ENCODE measurements at regions not wholly inside any gene's neighbourhood (a gene's known extent, or its start where the extent isn't known, plus 50 kb on each side); places are given as distances from the start of the nearest gene placed in this dataset.

GRCh38 chr2:172333978-172334330, 93.4 kb upstream of the ITGA6 start:
- TF ChIP-seq EZH2 (IDR thresholded peaks at IDR 0.05; ENCODE audit: borderline replicate concordance, low read depth, low read length, poor library complexity, severe bottlenecking): no peak
- TF ChIP-seq, protein P1, sequence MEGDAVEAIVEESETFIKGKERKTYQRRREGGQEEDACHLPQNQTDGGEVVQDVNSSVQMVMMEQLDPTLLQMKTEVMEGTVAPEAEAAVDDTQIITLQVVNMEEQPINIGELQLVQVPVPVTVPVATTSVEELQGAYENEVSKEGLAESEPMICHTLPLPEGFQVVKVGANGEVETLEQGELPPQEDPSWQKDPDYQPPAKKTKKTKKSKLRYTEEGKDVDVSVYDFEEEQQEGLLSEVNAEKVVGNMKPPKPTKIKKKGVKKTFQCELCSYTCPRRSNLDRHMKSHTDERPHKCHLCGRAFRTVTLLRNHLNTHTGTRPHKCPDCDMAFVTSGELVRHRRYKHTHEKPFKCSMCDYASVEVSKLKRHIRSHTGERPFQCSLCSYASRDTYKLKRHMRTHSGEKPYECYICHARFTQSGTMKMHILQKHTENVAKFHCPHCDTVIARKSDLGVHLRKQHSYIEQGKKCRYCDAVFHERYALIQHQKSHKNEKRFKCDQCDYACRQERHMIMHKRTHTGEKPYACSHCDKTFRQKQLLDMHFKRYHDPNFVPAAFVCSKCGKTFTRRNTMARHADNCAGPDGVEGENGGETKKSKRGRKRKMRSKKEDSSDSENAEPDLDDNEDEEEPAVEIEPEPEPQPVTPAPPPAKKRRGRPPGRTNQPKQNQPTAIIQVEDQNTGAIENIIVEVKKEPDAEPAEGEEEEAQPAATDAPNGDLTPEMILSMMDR (conservative IDR thresholded peaks at IDR 0.05; ENCODE audit: low read depth, low read length): no peak
- Histone ChIP-seq H3K4me3 (ENCODE audit: low read depth, low read length, poor library complexity, severe bottlenecking) (no peak overlapping the region), H3K27me3 (replicated peaks; ENCODE audit: insufficient read depth, low read depth, low read length, poor library complexity) (peaks cover 24% of the 10 kb centered on the region), H3K9me3 (ENCODE audit: low read depth, low read length, poor library complexity, severe bottlenecking) (no peaks in the 10 kb centered on the region), H3K4me1 (ENCODE audit: insufficient read depth, low read length, poor library complexity, severe bottlenecking) (no peaks in the 10 kb centered on the region), H3K36me3 (ENCODE audit: insufficient read depth, low read length, poor library complexity, severe bottlenecking) (no peaks in the 10 kb centered on the region), H3K27ac (ENCODE audit: low read depth, low read length, poor library complexity, severe bottlenecking) (no peak overlapping the region)
- intact Hi-C loops (cut with micrococcal nuclease; ENCODE audit: unreplicated experiment): no loop called here
- ChIA-PET POLR2A (ENCODE audit: low non-redundant PET) (interaction anchor here (0.7 kb wide), 1 partner anchor 20 kb away, joined by 4 read pairs; no protein-coding TSS in a partner anchor), CTCF (no interaction called here)
- BruUV-seq (replicated peaks): no TSS peak
- DNase-seq (ENCODE audit: low spot score): no peak

- no TSS peak for BruUV-seq (replicated peaks)
- no peaks in the 10 kb centered on the region for H3K9me3 ChIP-seq (ENCODE audit: low read depth, low read length, poor library complexity, severe bottlenecking)
- H3K4me3 ChIP-seq (ENCODE audit: low read depth, low read length, poor library complexity, severe bottlenecking): no peak overlapping the region
- POLR2A ChIA-PET (ENCODE audit: low non-redundant PET): no interaction called here
- no peak for TF ChIP-seq EZH2 (IDR thresholded peaks at IDR 0.05; ENCODE audit: borderline replicate concordance, low read depth, low read length, poor library complexity, severe bottlenecking)
- TF ChIP-seq, protein P1 (conservative IDR thresholded peaks at IDR 0.05; ENCODE audit: low read depth, low read length): no peak
- intact Hi-C loops (cut with micrococcal nuclease; ENCODE audit: unreplicated experiment): no loop called here
- no peaks in the 10 kb centered on the region for H3K4me1 ChIP-seq (ENCODE audit: insufficient read depth, low read length, poor library complexity, severe bottlenecking)
- no peak for DNase-seq (ENCODE audit: low spot score)
- no peak overlapping the region for H3K27ac ChIP-seq (ENCODE audit: low read depth, low read length, poor library complexity, severe bottlenecking)
- no peaks in the 10 kb centered on the region for H3K36me3 ChIP-seq (ENCODE audit: insufficient read depth, low read length, poor library complexity, severe bottlenecking)
- CTCF ChIA-PET: no interaction called here
- H3K27me3 ChIP-seq (replicated peaks; ENCODE audit: insufficient read depth, low read depth, low read length, poor library complexity): peaks cover 32% of the 10 kb centered on the region
Measured at GRCh38 chr2:172334988-172335387, 92.4 kb upstream of the ITGA6 start.

DNA sequence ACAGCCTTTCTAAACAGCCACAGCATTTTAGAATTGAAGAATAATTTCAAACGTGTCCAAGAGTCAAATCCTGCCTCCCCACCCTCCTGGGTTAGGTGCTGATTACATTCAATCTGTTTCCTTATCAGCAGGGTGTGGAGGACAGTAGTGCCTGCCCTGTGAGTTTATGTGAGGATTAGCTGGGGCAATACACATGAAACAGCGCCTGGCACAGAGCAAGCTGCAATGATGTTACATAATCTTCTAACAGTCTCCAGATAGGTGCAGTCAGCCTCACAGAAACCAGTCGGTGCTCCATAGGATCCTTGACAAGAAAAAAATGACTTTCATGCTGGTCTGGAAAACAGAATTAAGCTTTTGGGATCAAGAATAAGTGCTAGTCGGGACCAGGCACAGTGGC, 91.7 kb upstream of the ITGA6 start:
- no peaks in the 10 kb centered on the region for H3K9me3 ChIP-seq (ENCODE audit: low read depth, low read length, poor library complexity, severe bottlenecking)
- DNase-seq (ENCODE audit: low spot score): no peak
- H3K27me3 ChIP-seq (replicated peaks; ENCODE audit: insufficient read depth, low read depth, low read length, poor library complexity): peaks cover 38% of the 10 kb centered on the region
- no peak overlapping the region for H3K27ac ChIP-seq (ENCODE audit: low read depth, low read length, poor library complexity, severe bottlenecking)
- no peaks in the 10 kb centered on the region for H3K4me1 ChIP-seq (ENCODE audit: insufficient read depth, low read length, poor library complexity, severe bottlenecking)
- H3K36me3 ChIP-seq (ENCODE audit: insufficient read depth, low read length, poor library complexity, severe bottlenecking): no peaks in the 10 kb centered on the region
- CTCF ChIA-PET: no interaction called here
- intact Hi-C loops (cut with micrococcal nuclease; ENCODE audit: unreplicated experiment): no loop called here
- H3K4me3 ChIP-seq (ENCODE audit: low read depth, low read length, poor library complexity, severe bottlenecking): no peak overlapping the region
- POLR2A ChIA-PET (ENCODE audit: low non-redundant PET): no interaction called here
- BruUV-seq (replicated peaks): no TSS peak
- TF ChIP-seq EZH2 (IDR thresholded peaks at IDR 0.05; ENCODE audit: borderline replicate concordance, low read depth, low read length, poor library complexity, severe bottlenecking): no peak
- TF ChIP-seq, protein P1 (conservative IDR thresholded peaks at IDR 0.05; ENCODE audit: low read depth, low read length): no peak
